ENCODE measurements at regions not wholly inside any gene's neighbourhood (a gene's known extent, or its start where the extent isn't known, plus 50 kb on each side); places are given as distances from the start of the nearest gene placed in this dataset.
A peak's percentile ranks its signal among the peaks of the same experiment; 100 is the strongest.

DNA sequence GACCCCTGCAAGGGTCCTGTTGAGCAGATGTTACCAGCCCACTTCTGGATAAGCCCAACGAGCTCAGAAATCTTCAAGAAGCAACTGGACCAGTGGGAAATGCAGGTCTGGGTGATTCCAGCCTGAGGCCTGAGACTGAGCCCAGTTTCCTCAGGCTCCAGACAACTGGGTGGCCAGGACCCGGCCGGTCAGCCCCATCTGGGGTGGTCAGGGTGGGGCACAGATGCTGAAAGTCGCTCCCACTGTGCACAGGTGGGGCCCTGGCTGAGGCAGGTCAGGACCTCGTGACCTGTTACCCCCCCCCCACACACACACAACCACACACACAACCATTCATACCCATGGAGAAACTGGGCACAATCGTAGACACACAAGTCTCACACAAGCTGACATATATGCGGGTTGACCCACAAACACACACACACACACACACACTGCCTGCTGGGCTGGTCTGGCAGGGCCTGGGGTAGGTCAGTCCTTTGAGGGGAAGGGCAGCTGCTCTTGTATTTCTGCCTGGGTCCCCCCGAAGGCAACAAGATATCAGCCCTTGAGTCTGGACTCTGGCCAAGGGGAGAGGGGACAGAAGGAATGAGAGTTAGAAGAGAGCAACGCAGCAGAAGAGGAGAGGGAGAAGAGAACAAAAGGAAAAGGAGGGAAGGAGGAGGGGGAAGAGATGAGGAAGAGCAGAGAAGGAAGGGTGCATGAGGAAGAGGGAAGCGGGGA, 99.0 kb upstream of the CDH5 start:
- H3K4me1 ChIP-seq: peaks cover 14 to 48% (median 27%) of the 10 kb centered on the region in 4 donors
- TF ChIP-seq POLR2A (IDR thresholded peaks at IDR 0.05): no peak
- no peak for TF ChIP-seq POLR2AphosphoS5 (IDR thresholded peaks at IDR 0.05)
- TF ChIP-seq EP300 (IDR thresholded peaks at IDR 0.05): no peak
- TF ChIP-seq, protein P1, sequence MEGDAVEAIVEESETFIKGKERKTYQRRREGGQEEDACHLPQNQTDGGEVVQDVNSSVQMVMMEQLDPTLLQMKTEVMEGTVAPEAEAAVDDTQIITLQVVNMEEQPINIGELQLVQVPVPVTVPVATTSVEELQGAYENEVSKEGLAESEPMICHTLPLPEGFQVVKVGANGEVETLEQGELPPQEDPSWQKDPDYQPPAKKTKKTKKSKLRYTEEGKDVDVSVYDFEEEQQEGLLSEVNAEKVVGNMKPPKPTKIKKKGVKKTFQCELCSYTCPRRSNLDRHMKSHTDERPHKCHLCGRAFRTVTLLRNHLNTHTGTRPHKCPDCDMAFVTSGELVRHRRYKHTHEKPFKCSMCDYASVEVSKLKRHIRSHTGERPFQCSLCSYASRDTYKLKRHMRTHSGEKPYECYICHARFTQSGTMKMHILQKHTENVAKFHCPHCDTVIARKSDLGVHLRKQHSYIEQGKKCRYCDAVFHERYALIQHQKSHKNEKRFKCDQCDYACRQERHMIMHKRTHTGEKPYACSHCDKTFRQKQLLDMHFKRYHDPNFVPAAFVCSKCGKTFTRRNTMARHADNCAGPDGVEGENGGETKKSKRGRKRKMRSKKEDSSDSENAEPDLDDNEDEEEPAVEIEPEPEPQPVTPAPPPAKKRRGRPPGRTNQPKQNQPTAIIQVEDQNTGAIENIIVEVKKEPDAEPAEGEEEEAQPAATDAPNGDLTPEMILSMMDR (IDR thresholded peaks at IDR 0.05): no peak
- intact Hi-C loops (cut with DNase I; ENCODE audit: low total_unique reads): no loop called here
- no peaks in the 10 kb centered on the region for H3K9me3 ChIP-seq
- H3K4me3 ChIP-seq: no peak overlapping the region
- H3K27me3 ChIP-seq: peaks cover 0 to 28% (median 7%) of the 10 kb centered on the region in 3 donors
- 66 to 79% (median 70%) methylated on average over 10 of the region's 10 CpGs for WGBS, 5 donors
- peak overlapping the region in 3 of 5 donors; percentile 27 to 55 (median 55) for H3K27ac ChIP-seq
- DNase-seq: peak in 1 of 2 donors; percentile 47
- H3K36me3 ChIP-seq: no peaks in the 10 kb centered on the region

DNA sequence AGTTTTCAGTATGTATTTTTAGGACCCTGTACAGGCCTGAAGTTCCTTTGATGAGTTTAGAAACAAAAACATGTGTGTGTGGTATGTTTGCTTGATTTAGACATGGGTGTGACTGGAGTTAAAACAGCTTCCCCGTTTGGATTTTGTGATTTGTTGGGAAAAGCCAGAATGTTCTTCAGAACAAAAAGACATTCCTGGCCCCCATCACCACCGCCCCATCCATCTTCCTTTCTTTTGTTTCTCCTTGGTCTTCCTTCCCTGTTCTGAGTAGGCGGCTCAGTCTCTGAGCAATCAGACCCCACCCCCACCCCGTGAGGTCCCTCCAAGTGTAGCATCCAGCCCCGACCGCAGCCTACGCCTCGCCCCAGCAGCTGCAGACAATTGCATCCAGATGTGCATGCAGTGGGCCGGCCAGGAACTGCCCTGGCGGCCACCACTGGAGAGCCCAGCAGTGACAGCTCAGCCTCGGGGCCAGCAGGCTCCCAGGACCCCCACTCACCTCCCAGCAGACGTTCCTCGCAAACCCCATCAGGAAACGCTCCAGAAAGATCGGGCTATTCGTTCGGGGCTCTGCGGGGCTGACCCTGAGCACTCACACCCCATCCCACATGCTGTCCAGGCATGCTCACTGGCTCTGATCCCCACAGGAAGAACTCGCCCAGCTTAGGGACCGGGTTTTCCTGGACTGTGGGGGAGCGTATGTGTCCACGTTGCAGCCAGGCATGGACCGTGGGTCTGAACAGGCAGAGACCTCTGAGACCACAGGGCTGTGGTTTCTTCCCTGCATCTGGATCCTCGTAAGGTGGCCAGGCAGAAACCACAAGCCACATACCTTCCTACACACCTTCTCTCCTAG, 99.8 kb upstream of the CDH5 start:
- peak in 1 of 2 donors; percentile 89 for DNase-seq
- H3K27ac ChIP-seq: peak overlapping the region in 3 of 5 donors; percentile 27 to 55 (median 55)
- no peaks in the 10 kb centered on the region for H3K9me3 ChIP-seq
- WGBS, 5 donors: 35 to 45% (median 42%) methylated on average over 12 to 24 of the region's 24 CpGs
- intact Hi-C loops (cut with DNase I; ENCODE audit: low total_unique reads): no loop called here
- H3K4me3 ChIP-seq: no peak overlapping the region
- no peaks in the 10 kb centered on the region for H3K36me3 ChIP-seq
- peaks cover 0 to 28% (median 7%) of the 10 kb centered on the region in 3 donors for H3K27me3 ChIP-seq
- H3K4me1 ChIP-seq: peaks cover 14 to 50% (median 26%) of the 10 kb centered on the region in 4 donors
- TF ChIP-seq POLR2AphosphoS5 (IDR thresholded peaks at IDR 0.05) (no peak), POLR2A (IDR thresholded peaks at IDR 0.05) (no peak), EP300 (IDR thresholded peaks at IDR 0.05) (no peak)
- TF ChIP-seq, protein P1 (IDR thresholded peaks at IDR 0.05): no peak

DNA sequence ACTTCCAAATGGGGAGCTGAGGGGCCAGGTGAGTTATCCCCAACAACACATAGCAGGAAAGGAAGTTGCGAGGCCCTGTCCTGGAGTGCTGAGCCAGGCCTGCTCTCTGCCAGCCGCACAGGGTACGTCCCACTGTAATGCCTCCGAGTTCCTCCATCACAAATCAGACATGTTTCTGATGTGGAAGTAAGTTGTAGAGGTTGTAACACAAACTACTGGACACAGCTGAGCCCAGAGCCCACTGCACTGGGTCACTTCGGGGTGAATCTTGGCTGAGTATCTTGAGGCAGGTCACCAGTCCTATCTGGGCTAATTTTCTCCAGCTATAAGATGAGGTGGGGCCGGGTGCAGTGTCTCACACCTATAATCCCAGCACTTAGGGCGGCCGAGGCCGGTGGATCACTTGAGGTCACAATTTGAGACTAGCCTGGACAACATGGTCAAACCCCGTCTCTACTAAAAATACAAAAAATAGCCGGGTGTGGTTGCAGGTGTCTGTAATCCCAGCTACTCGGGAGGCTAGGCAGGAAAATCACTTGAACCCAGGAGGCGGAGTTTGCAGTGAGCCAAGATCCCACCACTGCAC, 100.8 kb upstream of the CDH5 start:
- intact Hi-C loops (cut with DNase I; ENCODE audit: low total_unique reads): no loop called here
- peaks cover 0 to 22% (median 7%) of the 10 kb centered on the region in 3 donors for H3K27me3 ChIP-seq
- peaks cover 12 to 44% (median 22%) of the 10 kb centered on the region in 4 donors for H3K4me1 ChIP-seq
- no peak for TF ChIP-seq POLR2AphosphoS5 (IDR thresholded peaks at IDR 0.05)
- no peak for TF ChIP-seq POLR2A (IDR thresholded peaks at IDR 0.05)
- no peak for TF ChIP-seq EP300 (IDR thresholded peaks at IDR 0.05)
- TF ChIP-seq, protein P1 (IDR thresholded peaks at IDR 0.05): no peak
- H3K9me3 ChIP-seq: no peaks in the 10 kb centered on the region
- 86 to 92% (median 87%) methylated on average over 12 to 13 of the region's 13 CpGs for WGBS, 5 donors
- no peak overlapping the region for H3K4me3 ChIP-seq
- H3K36me3 ChIP-seq: no peaks in the 10 kb centered on the region
- no peak for DNase-seq
- H3K27ac ChIP-seq: peak overlapping the region in 1 of 5 donors; percentile 27

DNA sequence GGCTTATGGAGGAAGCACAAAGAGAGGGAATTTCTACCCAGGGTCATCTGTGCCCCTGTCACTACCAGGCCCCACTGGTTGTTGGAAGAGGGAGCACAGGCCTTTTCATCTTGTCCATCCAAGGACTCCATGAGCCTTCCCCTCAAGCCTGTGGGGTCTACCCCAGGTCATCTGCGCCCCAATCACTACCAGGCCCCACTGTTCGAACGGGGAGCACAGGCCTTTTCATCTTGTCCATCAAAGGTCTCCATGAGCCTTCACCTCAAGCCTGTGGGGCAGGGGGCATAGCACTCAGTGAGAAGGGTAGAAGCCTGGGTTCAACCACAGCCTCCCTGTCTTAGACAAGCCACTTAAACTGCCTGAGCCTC, 101.5 kb upstream of the CDH5 start:
- TF ChIP-seq EP300 (IDR thresholded peaks at IDR 0.05) (no peak), POLR2A (IDR thresholded peaks at IDR 0.05) (no peak), POLR2AphosphoS5 (IDR thresholded peaks at IDR 0.05) (no peak)
- TF ChIP-seq, protein P1 (IDR thresholded peaks at IDR 0.05): no peak
- Histone ChIP-seq H3K27me3 (peaks cover 0 to 15% (median under 1%) of the 10 kb centered on the region in 3 donors), H3K27ac (no peak overlapping the region), H3K9me3 (no peaks in the 10 kb centered on the region), H3K4me1 (peaks cover 6 to 38% (median 16%) of the 10 kb centered on the region in 4 donors), H3K4me3 (no peak overlapping the region), H3K36me3 (no peaks in the 10 kb centered on the region)
- WGBS, 5 donors: 54 to 97% (median 62%) methylated on average over 3 of the region's 3 CpGs
- intact Hi-C loops (cut with DNase I; ENCODE audit: low total_unique reads): no loop called here
- DNase-seq: no peak
